HepG2 (cell line): ENCODE measurements at regions not wholly inside any gene's neighbourhood (a gene's known extent, or its start where the extent isn't known, plus 50 kb on each side); places are given as distances from the start of the nearest gene placed in this dataset.

ENCODE experiments used
- ATAC-seq: fragments of 200-7000 bp; cut with Tn5 transposase; 3 replicates; pipeline ENCODE4 v1.9.1; 2020; ENCODE audit warnings: mild to moderate bottlenecking, moderate library complexity
- BruUV-seq: library from RNA; stranded (reverse); fragments of 400-500 nt; replicated peaks from 2 replicates; lab custom pipeline; 2021; lab: Mats Ljungman, UMichigan
- CTCF ChIA-PET: fragments of 300-600 bp; formaldehyde crosslinking; extraction: SDS; loops from one replicate; lab custom pipeline; 2021; ENCODE audit warnings: low total read pairs, inconsistent platforms, low intra/inter-chr PET ratio; lab: Yijun Ruan, JAX
- POLR2A ChIA-PET: fragments of 350-600 bp; sonication (Branson Sonifier 250); formaldehyde crosslinking; loops from one replicate; lab custom pipeline; 2020; ENCODE audit warnings: antibody characterized with exemption, inconsistent platforms; lab: Yijun Ruan, JAX
- DNase-seq: peaks from one replicate; pipeline ENCODE4 v3.0.0-alpha.2; 2015; ENCODE audit warnings: low spot score
- FAIRE-seq: peaks from 3 replicates; lab custom pipeline; 2011; peaks lifted over from hg19 to GRCh38; lab: Jason Lieb, UNC
- H2AFZ ChIP-seq: one replicate; pipeline ENCODE4 v1.6.1; 2011; ENCODE audit warnings: low read length, inconsistent platforms
- H3K27ac ChIP-seq: fragments of 300-600 bp; 3 replicates; pipeline ENCODE4 v1.8.0; 2011; ENCODE audit warnings: mixed run types, mild to moderate bottlenecking, mixed read lengths, low read length, inconsistent platforms; ENCODE audit not compliant: insufficient read depth; ENCODE audit errors: extremely low read length
- H3K27me3 ChIP-seq, 2 experiments: fragments of 200-600 bp in 1 of 2; 2 replicates in 1 of 2; 3 replicates in 1 of 2; pipeline versions ENCODE4 v1.6.0 to v1.8.0; 2011; ENCODE audit warnings: low read length in 2 of 2, mild to moderate bottlenecking in 2 of 2, moderate library complexity in 2 of 2, inconsistent platforms in 1 of 2; ENCODE audit not compliant: insufficient read depth in 2 of 2, control insufficient read depth in 1 of 2
- H3K36me3 ChIP-seq, 2 experiments: fragments of 200-600 bp in 1 of 2; replicated peaks in 1 of 2; 2 replicates in 1 of 2; 3 replicates in 1 of 2; pipeline versions ENCODE4 v1.5.1 to v1.8.0; 2011; ENCODE audit warnings: low read length in 2 of 2, inconsistent platforms in 1 of 2; ENCODE audit not compliant: insufficient read depth in 2 of 2, control insufficient read depth in 1 of 2
- H3K4me1 ChIP-seq: 2 replicates; pipeline ENCODE4 v1.5.1; 2012; ENCODE audit warnings: low read length, inconsistent platforms; ENCODE audit not compliant: insufficient read depth
- H3K4me2 ChIP-seq: 2 replicates; pipeline ENCODE4 v1.6.0; 2011; ENCODE audit warnings: low read depth, low read length, inconsistent platforms
- H3K4me3 ChIP-seq, 3 experiments: fragments of 200-600 bp in 1 of 3; sonication (generic), shearing (Covaris generic) in 1 of 3; replicated peaks in 1 of 3; 2 replicates each; pipeline ENCODE4 v1.5.1; 2011 to 2016; ENCODE audit warnings: low read length in 3 of 3, inconsistent platforms in 2 of 3, low read depth in 2 of 3, mild to moderate bottlenecking in 2 of 3, control low read depth in 1 of 3, mixed read lengths in 1 of 3; ENCODE audit not compliant: insufficient read depth in 1 of 3
- H3K79me2 ChIP-seq: one replicate; pipeline ENCODE4 v1.6.1; 2011; ENCODE audit warnings: low read length, inconsistent platforms; ENCODE audit not compliant: insufficient read depth
- H3K9ac ChIP-seq: 2 replicates; pipeline ENCODE4 v1.6.0; 2011; ENCODE audit warnings: mild to moderate bottlenecking, low read depth, low read length, inconsistent platforms; ENCODE audit not compliant: insufficient read depth
- H3K9me3 ChIP-seq: 2 replicates; pipeline ENCODE4 v1.5.1; 2012; ENCODE audit warnings: mild to moderate bottlenecking, low read length
- H4K20me1 ChIP-seq: 2 replicates; pipeline ENCODE4 v1.6.0; 2011; ENCODE audit warnings: inconsistent platforms, mild to moderate bottlenecking, low read length, moderate library complexity; ENCODE audit not compliant: insufficient read depth
- ATF7-NPFF ChIP-seq: sonication (generic); formaldehyde crosslinking; IDR thresholded peaks from 2 replicates; pipeline ENCODE4 v1.8.1; 2023; ENCODE audit warnings: mild to moderate bottlenecking, low read depth, missing genetic modification reagents, moderate library complexity
- IKZF1 ChIP-seq: fragments of 450-650 bp; IDR thresholded peaks from 2 replicates; pipeline ENCODE4 v1.7.1; 2016
- KLF13 ChIP-seq: sonication (generic); formaldehyde crosslinking; IDR thresholded peaks from 2 replicates; pipeline ENCODE4 v1.4.0; 2020; ENCODE audit warnings: mild to moderate bottlenecking, missing genetic modification reagents
- PLRG1 ChIP-seq: fragments of 450-650 bp; conservative IDR thresholded peaks from 2 replicates; pipeline ENCODE4 v1.6.1; 2016
- REPIN1 ChIP-seq: sonication (generic); formaldehyde crosslinking; IDR thresholded peaks from 2 replicates; pipeline ENCODE4 v1.8.0; 2022; ENCODE audit warnings: missing genetic modification reagents, low read depth, mild to moderate bottlenecking, borderline replicate concordance
- SRF ChIP-seq: IDR thresholded peaks from 2 replicates; pipeline ENCODE4 v1.6.1; 2011; ENCODE audit warnings: mild to moderate bottlenecking, low read depth, low read length, moderate library complexity
- TARDBP ChIP-seq: sonication (generic); formaldehyde crosslinking; IDR thresholded peaks from 2 replicates; pipeline ENCODE4 v1.8.0; 2022; ENCODE audit warnings: mild to moderate bottlenecking, missing genetic modification reagents
- TBX2 ChIP-seq: sonication (generic); formaldehyde crosslinking; IDR thresholded peaks from 2 replicates; pipeline ENCODE4 v1.5.0; 2020; ENCODE audit warnings: missing genetic modification reagents, mild to moderate bottlenecking, borderline replicate concordance
- TP53 ChIP-seq: sonication (generic); formaldehyde crosslinking; conservative IDR thresholded peaks from 2 replicates; pipeline ENCODE4 v1.4.0; 2020; ENCODE audit warnings: missing genetic modification reagents
- ZNF101 ChIP-seq: sonication (generic); formaldehyde crosslinking; IDR thresholded peaks from 2 replicates; pipeline ENCODE4 v1.4.0; 2020; ENCODE audit warnings: mild to moderate bottlenecking, low read depth, missing genetic modification reagents, borderline replicate concordance
- ZNF274 ChIP-seq: sonication (generic); formaldehyde crosslinking; IDR thresholded peaks from 2 replicates; pipeline ENCODE4 v1.5.1; 2020; ENCODE audit warnings: mild to moderate bottlenecking, missing genetic modification reagents
- ZNF468 ChIP-seq: sonication (generic); formaldehyde crosslinking; IDR thresholded peaks from 2 replicates; pipeline ENCODE4 v1.8.0; 2022; ENCODE audit warnings: mild to moderate bottlenecking, moderate library complexity, missing genetic modification reagents
- ZNF761 ChIP-seq: sonication (generic); formaldehyde crosslinking; conservative IDR thresholded peaks from 2 replicates; pipeline ENCODE4 v1.4.0; 2020; ENCODE audit warnings: mild to moderate bottlenecking, missing genetic modification reagents
- ZNF790 ChIP-seq: sonication (generic); formaldehyde crosslinking; IDR thresholded peaks from 2 replicates; pipeline ENCODE4 v1.8.0; 2022; ENCODE audit warnings: missing genetic modification reagents, mild to moderate bottlenecking, borderline replicate concordance
- ZNF83 ChIP-seq: sonication (generic); formaldehyde crosslinking; IDR thresholded peaks from 2 replicates; pipeline ENCODE4 v1.4.0; 2020; ENCODE audit warnings: missing genetic modification reagents, mild to moderate bottlenecking, borderline replicate concordance
- ZSCAN5A ChIP-seq: sonication (generic); formaldehyde crosslinking; IDR thresholded peaks from 2 replicates; pipeline ENCODE4 v1.8.0; 2022; ENCODE audit warnings: mild to moderate bottlenecking, missing genetic modification reagents, borderline replicate concordance
- WGBS: methylation state at CpG from one replicate; pipeline ENCODE4 v1.1.6; 2017; ENCODE audit warnings: low lambda C conversion rate; 5-methylcytosine and 5-hydroxymethylcytosine counted together
- in situ Hi-C: cut with HindIII; loops from 2 replicates; pipeline ENCODE4 v1.10.0; 2017; ENCODE audit warnings: low pct_unique_long_range_greater_than_20kb; ENCODE audit not compliant: extremely low pct_ligation_motif_present
- intact Hi-C: fragments of 100-400 bp; cut with micrococcal nuclease; formaldehyde crosslinking; loops from one replicate; pipeline ENCODE4 v1.10.0; 2022; ENCODE audit not compliant: unreplicated experiment
- TF ChIP-seq, protein P1 (sequence below): sonication (generic); formaldehyde crosslinking; IDR thresholded peaks from 2 replicates; pipeline ENCODE4 v1.4.0; 2020; ENCODE audit warnings: mild to moderate bottlenecking, missing genetic modification reagents

GRCh38 chr11:24253237-24253760 is 243.6 kb upstream of the LUZP2 start:
- H3K4me3 ChIP-seq: no peak overlapping the region
- no TSS peak for BruUV-seq
- ChIA-PET POLR2A (no interaction called here), CTCF (no interaction called here)
- H2AFZ ChIP-seq: no peak overlapping the region
- ATAC-seq: no peak
- no peak for DNase-seq
- H3K27ac ChIP-seq: no peak overlapping the region
- no peaks in the 10 kb centered on the region for H3K79me2 ChIP-seq
- H3K36me3 ChIP-seq: no peaks in the 10 kb centered on the region
- 0% methylated on average over 1 of the region's 1 CpG for WGBS
- in situ Hi-C loops: no loop called here
- no peak for TF ChIP-seq TBX2 (CRISPR knock-in tag)
- TF ChIP-seq PLRG1: no peak
- TF ChIP-seq ZNF468 (CRISPR knock-in tag): no peak
- TF ChIP-seq IKZF1: no peak
- TF ChIP-seq ZNF83: no peak
- TF ChIP-seq TP53 (CRISPR knock-in tag): no peak
- TF ChIP-seq ZNF101 (CRISPR knock-in tag): no peak
- no peak for TF ChIP-seq KLF13 (CRISPR knock-in tag)
- TF ChIP-seq ZNF274 (CRISPR knock-in tag): no peak
- intact Hi-C loops: no loop called here
- H3K4me1 ChIP-seq: no peaks in the 10 kb centered on the region
- H4K20me1 ChIP-seq: no peaks in the 10 kb centered on the region
- no peaks in the 10 kb centered on the region for H3K27me3 ChIP-seq
- H3K9ac ChIP-seq: no peak overlapping the region
- H3K4me2 ChIP-seq: no peak overlapping the region
- no peak for FAIRE-seq
- H3K9me3 ChIP-seq: no peaks in the 10 kb centered on the region

GRCh38 chr11:24264868-24265267 is 232.0 kb upstream of the LUZP2 start:
- intact Hi-C loops (no loop called here), in situ Hi-C loops (no loop called here)
- Histone ChIP-seq H3K4me1 (no peaks in the 10 kb centered on the region), H3K4me2 (no peak overlapping the region), H3K9me3 (no peaks in the 10 kb centered on the region), H3K27me3 (no peaks in the 10 kb centered on the region; a peak in 1 of 5 replicates), H3K79me2 (no peaks in the 10 kb centered on the region), H4K20me1 (no peaks in the 10 kb centered on the region), H2AFZ (peak overlapping the region; percentile 36), H3K27ac (no peak overlapping the region), H3K4me3 (no peak overlapping the region), H3K36me3 (no peaks in the 10 kb centered on the region), H3K9ac (no peak overlapping the region)
- no TSS peak for BruUV-seq
- TF ChIP-seq SRF: no peak
- no peak for TF ChIP-seq ZNF761
- no peak for TF ChIP-seq ZNF790 (CRISPR knock-in tag)
- no peak for TF ChIP-seq REPIN1 (CRISPR knock-in tag)
- TF ChIP-seq, protein P1, sequence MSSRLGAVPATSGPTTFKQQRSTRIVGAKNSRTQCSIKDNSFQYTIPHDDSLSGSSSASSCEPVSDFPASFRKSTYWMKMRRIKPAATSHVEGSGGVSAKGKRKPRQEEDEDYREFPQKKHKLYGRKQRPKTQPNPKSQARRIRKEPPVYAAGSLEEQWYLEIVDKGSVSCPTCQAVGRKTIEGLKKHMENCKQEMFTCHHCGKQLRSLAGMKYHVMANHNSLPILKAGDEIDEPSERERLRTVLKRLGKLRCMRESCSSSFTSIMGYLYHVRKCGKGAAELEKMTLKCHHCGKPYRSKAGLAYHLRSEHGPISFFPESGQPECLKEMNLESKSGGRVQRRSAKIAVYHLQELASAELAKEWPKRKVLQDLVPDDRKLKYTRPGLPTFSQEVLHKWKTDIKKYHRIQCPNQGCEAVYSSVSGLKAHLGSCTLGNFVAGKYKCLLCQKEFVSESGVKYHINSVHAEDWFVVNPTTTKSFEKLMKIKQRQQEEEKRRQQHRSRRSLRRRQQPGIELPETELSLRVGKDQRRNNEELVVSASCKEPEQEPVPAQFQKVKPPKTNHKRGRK: no peak
- TF ChIP-seq ATF7-NPFF (CRISPR knock-in tag): no peak
- no peak for TF ChIP-seq ZSCAN5A (CRISPR knock-in tag)
- TF ChIP-seq TARDBP (CRISPR knock-in tag): no peak
- FAIRE-seq (no peak), DNase-seq (no peak), ATAC-seq (no peak)
- WGBS: 1% methylated on average over 2 of the region's 2 CpGs
- CTCF ChIA-PET: no interaction called here
- POLR2A ChIA-PET: no interaction called here
